GM23338 (cell line): ENCODE measurements at regions not wholly inside any gene's neighbourhood (a gene's known extent, or its start where the extent isn't known, plus 50 kb on each side); places are given as distances from the start of the nearest gene placed in this dataset.

Experiments
- ATAC-seq: fragments of 200-7000 bp; cut with Tn5 transposase; 3 replicates; pipeline ENCODE4 v1.9.1; 2020
- DNase-seq: peaks from one replicate; pipeline ENCODE4 v3.0.0-alpha.2; 2015; ENCODE audit warnings: low spot score
- H2AFZ ChIP-seq: fragments of 200-600 bp; sonication (generic); 2 replicates; pipeline ENCODE4 v1.8.0; 2016; ENCODE audit warnings: antibody characterized with exemption, mild to moderate bottlenecking, moderate library complexity
- H3F3A ChIP-seq: fragments of 200-600 bp; sonication (generic); replicated peaks from 2 replicates; pipeline ENCODE4 v1.8.0; 2017; ENCODE audit warnings: antibody characterized with exemption, mixed run types, low read depth
- H3K27ac ChIP-seq: fragments of 200-600 bp; sonication (generic); 2 replicates; pipeline ENCODE4 v1.6.1; 2016; ENCODE audit warnings: low read depth
- H3K27me3 ChIP-seq: fragments of 200-600 bp; sonication (generic); 2 replicates; pipeline ENCODE4 v1.8.0; 2016; ENCODE audit warnings: mild to moderate bottlenecking, mixed run types, moderate library complexity; ENCODE audit not compliant: insufficient read depth
- H3K36me3 ChIP-seq: fragments of 200-600 bp; sonication (generic); 2 replicates; pipeline ENCODE4 v1.8.0; 2016; ENCODE audit warnings: mild to moderate bottlenecking; ENCODE audit not compliant: insufficient read depth
- H3K4me1 ChIP-seq: fragments of 200-600 bp; sonication (generic); 2 replicates; pipeline ENCODE4 v1.8.0; 2016; ENCODE audit warnings: mild to moderate bottlenecking, moderate library complexity; ENCODE audit not compliant: insufficient read depth
- H3K4me2 ChIP-seq: fragments of 200-600 bp; sonication (generic); 2 replicates; pipeline ENCODE4 v1.7.1; 2017; ENCODE audit warnings: mixed run types
- H3K4me3 ChIP-seq: fragments of 200-600 bp; sonication (generic); 2 replicates; pipeline ENCODE4 v1.6.1; 2016; ENCODE audit warnings: mixed run types
- H3K79me2 ChIP-seq: fragments of 200-600 bp; sonication (generic); replicated peaks from 2 replicates; pipeline ENCODE4 v1.8.0; 2017; ENCODE audit warnings: mild to moderate bottlenecking; ENCODE audit not compliant: insufficient read depth
- H3K9me2 ChIP-seq: fragments of 200-600 bp; sonication (generic); 2 replicates; pipeline ENCODE4 v1.8.0; 2017; ENCODE audit not compliant: insufficient read depth
- H4K20me1 ChIP-seq: fragments of 200-600 bp; sonication (generic); replicated peaks from 2 replicates; pipeline ENCODE4 v1.8.0; 2017; ENCODE audit warnings: mild to moderate bottlenecking; ENCODE audit not compliant: insufficient read depth
- H3K27ac Mint-ChIP-seq: 2 replicates; pipeline ENCODE4 v1.8.0; 2020; ENCODE audit warnings: inconsistent platforms, mild to moderate bottlenecking, moderate library complexity, mixed read lengths
- H3K27me3 Mint-ChIP-seq: 3 replicates; pipeline ENCODE4 v1.8.0; 2022; ENCODE audit warnings: low read depth, mild to moderate bottlenecking, moderate library complexity, mixed read lengths, inconsistent platforms; ENCODE audit not compliant: insufficient read depth, poor library complexity
- H3K36me3 Mint-ChIP-seq: 3 replicates; pipeline ENCODE4 v1.8.0; 2021; ENCODE audit warnings: low read depth, mild to moderate bottlenecking, inconsistent platforms, moderate library complexity, mixed read lengths
- H3K4me1 Mint-ChIP-seq: 3 replicates; pipeline ENCODE4 v1.8.0; 2020; ENCODE audit warnings: mild to moderate bottlenecking, inconsistent platforms, mixed read lengths
- H3K4me3 Mint-ChIP-seq: 3 replicates; pipeline ENCODE4 v1.8.0; 2021; ENCODE audit warnings: moderate library complexity, mild to moderate bottlenecking, inconsistent platforms, mixed read lengths
- H3K9me3 Mint-ChIP-seq: 3 replicates; pipeline ENCODE4 v1.8.0; 2020; ENCODE audit warnings: moderate library complexity, mild to moderate bottlenecking, inconsistent platforms, mixed read lengths
- CREB1 ChIP-seq: fragments of 250-450 bp; sonication (Bioruptor Pico); IDR thresholded peaks from 2 replicates; pipeline ENCODE4 v1.5.0; 2020; ENCODE audit warnings: low read depth, mild to moderate bottlenecking, moderate library complexity
- CTCF ChIP-seq, 2 experiments: fragments of 200-600 bp in 1 of 2; sonication (generic) in 1 of 2; conservative IDR thresholded peaks; 2 replicates each; pipeline versions ENCODE4 v1.5.1 to v1.6.1; 2016 to 2017; ENCODE audit warnings: antibody characterized with exemption in 2 of 2, low read depth in 2 of 2, mild to moderate bottlenecking in 2 of 2, moderate library complexity in 1 of 2
- ETS1 ChIP-seq: IDR thresholded peaks from 2 replicates; pipeline ENCODE4 v1.6.1; 2016; ENCODE audit warnings: antibody characterized with exemption
- EZH2 ChIP-seq: fragments of 200-600 bp; sonication (generic); IDR thresholded peaks from one replicate; pipeline ENCODE4 v1.8.0; 2017; ENCODE audit warnings: antibody characterized with exemption, mild to moderate bottlenecking, low read depth; ENCODE audit not compliant: unreplicated experiment
- EZH2phosphoT487 ChIP-seq: fragments of 200-600 bp; sonication (generic); IDR thresholded peaks from one replicate; pipeline ENCODE4 v1.8.1; 2018; ENCODE audit warnings: antibody characterized with exemption; ENCODE audit not compliant: unreplicated experiment
- JUNB ChIP-seq: IDR thresholded peaks from one replicate; pipeline ENCODE4 v1.6.1; 2016; ENCODE audit warnings: antibody characterized with exemption; ENCODE audit not compliant: unreplicated experiment
- NANOG ChIP-seq: IDR thresholded peaks from 2 replicates; pipeline ENCODE4 v1.6.1; 2016; ENCODE audit warnings: antibody characterized with exemption, borderline replicate concordance
- POLR2AphosphoS5 ChIP-seq: IDR thresholded peaks from 2 replicates; pipeline ENCODE4 v1.6.1; 2016; ENCODE audit warnings: antibody characterized with exemption, low read depth
- REST ChIP-seq: IDR thresholded peaks from one replicate; pipeline ENCODE4 v1.6.1; 2018; ENCODE audit warnings: antibody characterized with exemption; ENCODE audit not compliant: unreplicated experiment
- STAT1 ChIP-seq: IDR thresholded peaks from one replicate; pipeline ENCODE4 v1.6.1; 2016; ENCODE audit warnings: antibody characterized with exemption; ENCODE audit not compliant: unreplicated experiment
- ZNF114 ChIP-seq: fragments of 250-450 bp; sonication (Bioruptor Pico); IDR thresholded peaks from 2 replicates; pipeline ENCODE4 v1.5.0; 2020; ENCODE audit warnings: mild to moderate bottlenecking, moderate library complexity
- ZNF331 ChIP-seq: fragments of 250-450 bp; sonication (Bioruptor Pico); IDR thresholded peaks from 2 replicates; pipeline ENCODE4 v1.5.0; 2020; ENCODE audit warnings: low read depth, mild to moderate bottlenecking, moderate library complexity
- ZNF462 ChIP-seq: fragments of 250-450 bp; sonication (Bioruptor Pico); IDR thresholded peaks from 2 replicates; pipeline ENCODE4 v1.5.0; 2020; ENCODE audit warnings: mild to moderate bottlenecking, moderate library complexity

DNA sequence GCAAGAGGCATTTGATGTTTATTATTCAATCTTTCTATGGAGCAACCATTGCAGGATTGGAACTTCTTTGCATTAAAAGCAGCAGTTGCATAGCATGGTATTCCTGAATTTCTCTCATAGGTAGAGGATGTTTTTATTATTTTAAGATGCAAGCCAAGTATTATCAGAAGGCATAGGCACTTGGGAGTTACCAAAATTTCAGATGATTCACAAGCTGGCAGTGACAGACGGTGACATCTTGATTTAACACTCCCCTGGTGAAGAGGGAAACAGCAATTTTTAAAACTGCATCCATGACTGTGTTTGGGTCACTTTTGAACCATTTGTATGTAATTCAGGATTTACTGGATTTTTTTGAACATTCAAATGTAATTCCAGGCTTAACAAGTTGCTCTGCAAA is 654.3 kb downstream of the SLC4A3 start:
- H3K4me3 ChIP-seq = no peak overlapping the region
- H3K4me3 Mint-ChIP-seq = no peak overlapping the region

More for the DNA sequence above, 654.3 kb downstream of the SLC4A3 start:
- DNase-seq (no peak), ATAC-seq (no peak)
- no peak for TF ChIP-seq CREB1 (CRISPR knock-in tag)
- TF ChIP-seq JUNB = no peak
- no peak for TF ChIP-seq NANOG
- no peak for TF ChIP-seq EZH2
- TF ChIP-seq REST = no peak
- TF ChIP-seq ETS1 = no peak
- no peak for TF ChIP-seq CTCF (conservative IDR thresholded peaks at IDR 0.05; ENCODE audit: low read depth in 2 of 2)
- TF ChIP-seq ZNF331 = no peak
- no peak for TF ChIP-seq ZNF462
- TF ChIP-seq POLR2AphosphoS5 = no peak
- TF ChIP-seq EZH2phosphoT487 = no peak
- no peak for TF ChIP-seq STAT1
- no peak for TF ChIP-seq ZNF114 (CRISPR knock-in tag)
- H3F3A ChIP-seq = no peaks in the 10 kb centered on the region
- H4K20me1 ChIP-seq = no peaks in the 10 kb centered on the region
- no peaks in the 10 kb centered on the region for H3K4me1 ChIP-seq
- Mint-ChIP-seq H3K9me3 (peaks cover 2% of the 10 kb centered on the region; the same call in 1 of the 3 replicates), H3K27ac (no peak overlapping the region), H3K27me3 (peaks cover 3% of the 10 kb centered on the region), H3K4me1 (no peaks in the 10 kb centered on the region), H3K36me3 (no peaks in the 10 kb centered on the region)
- H3K27ac ChIP-seq = no peak overlapping the region
- H3K27me3 ChIP-seq = no peaks in the 10 kb centered on the region
- H3K4me2 ChIP-seq = no peak overlapping the region
- H3K36me3 ChIP-seq = no peaks in the 10 kb centered on the region
- no peak overlapping the region for H2AFZ ChIP-seq
- no peaks in the 10 kb centered on the region for H3K79me2 ChIP-seq
- no peaks in the 10 kb centered on the region for H3K9me2 ChIP-seq
